Embryonic facial prominence (tissue), 1 donor: ENCODE measurements at regions not wholly inside any gene's neighbourhood (a gene's known extent, or its start where the extent isn't known, plus 50 kb on each side); places are given as distances from the start of the nearest gene placed in this dataset.
A peak's percentile ranks its signal among the peaks of the same experiment; 100 is the strongest.
"Not testable (repeated sequence)": the region's sequence is repeated elsewhere in the genome, so short reads cannot be mapped to it uniquely, and the experiment has no call there.

ENCODE experiments used
- DNase-seq: peaks from one replicate; pipeline ENCODE4 v3.0.0-alpha.2; 2016; ENCODE audit errors: extremely low spot score

DNA sequence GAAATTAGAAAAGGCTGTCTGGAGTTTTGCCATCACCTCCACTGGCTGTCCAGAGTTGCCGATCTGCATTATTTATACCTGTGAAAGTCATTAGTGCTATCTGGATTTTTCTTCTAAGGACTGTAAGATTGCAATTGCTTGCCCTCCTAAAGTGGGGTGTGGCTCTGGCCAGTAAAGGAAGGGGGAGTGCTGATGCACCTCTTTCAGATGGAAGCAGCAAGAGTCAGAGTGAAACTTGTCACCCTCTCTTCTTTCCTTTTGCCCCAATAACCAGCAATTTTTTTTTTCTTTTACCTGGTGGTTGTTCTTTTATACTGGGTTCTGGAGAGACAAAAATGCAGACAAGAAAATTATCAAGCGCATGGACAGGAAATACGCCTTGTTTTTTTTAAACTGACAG, 527.4 kb upstream of the NRP1 start:
- DNase-seq: no peak

- DNase-seq: no peak
Measured at GRCh38 chr10:33861016-33861704, 526.7 kb upstream of the NRP1 start.

- no peak for DNase-seq
Measured at GRCh38 chr10:33860552-33860951, 526.1 kb upstream of the NRP1 start.

DNA sequence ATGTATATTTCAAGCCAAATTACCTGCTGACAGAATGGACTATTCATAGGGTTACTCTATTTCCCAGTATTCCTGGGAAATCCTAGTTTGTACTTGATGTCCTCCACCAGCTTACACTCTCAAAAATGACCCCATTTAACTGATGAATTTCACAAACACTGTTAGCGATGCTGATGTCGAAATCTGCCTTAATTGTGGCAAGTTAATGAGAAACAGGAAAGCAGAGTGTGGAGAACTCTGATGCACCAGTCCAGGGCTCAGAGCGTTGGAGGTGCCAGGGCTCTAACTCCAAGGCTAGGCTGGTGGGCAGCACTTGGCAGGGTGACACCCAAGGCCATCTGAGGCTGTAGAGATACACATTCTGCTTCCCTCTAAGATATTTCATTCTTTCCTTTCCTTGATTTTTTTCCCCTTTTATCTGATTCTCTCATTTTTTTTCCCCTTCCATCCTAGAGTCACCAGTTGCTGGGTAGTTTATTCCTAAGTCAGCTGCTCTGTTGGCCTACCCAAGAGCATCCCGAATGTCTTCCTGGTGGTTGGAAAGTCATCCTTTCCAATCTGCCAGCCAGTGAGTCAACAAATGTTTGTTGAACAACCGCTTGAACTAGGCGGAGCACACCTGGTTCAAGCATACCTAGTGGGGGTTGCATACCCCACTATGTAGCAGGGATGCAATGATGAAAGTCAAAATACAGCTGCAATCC, 525.0 kb upstream of the NRP1 start:
- DNase-seq: no peak

- no peak for DNase-seq
Measured at GRCh38 chr10:33858326-33858725, 523.9 kb upstream of the NRP1 start.

- not testable (repeated sequence) for DNase-seq
Measured at GRCh38 chr10:33853221-33853620, 518.8 kb upstream of the NRP1 start.

GRCh38 chr10:33843379-33843778, 508.9 kb upstream of the NRP1 start:
- DNase-seq: no peak

GRCh38 chr10:33841678-33842077, 507.2 kb upstream of the NRP1 start:
- DNase-seq: no peak

- DNase-seq: no peak
Measured at GRCh38 chr10:33838731-33839130, 504.3 kb upstream of the NRP1 start.

- DNase-seq: no peak
Measured at GRCh38 chr10:33837736-33838135, 503.3 kb upstream of the NRP1 start.

DNA sequence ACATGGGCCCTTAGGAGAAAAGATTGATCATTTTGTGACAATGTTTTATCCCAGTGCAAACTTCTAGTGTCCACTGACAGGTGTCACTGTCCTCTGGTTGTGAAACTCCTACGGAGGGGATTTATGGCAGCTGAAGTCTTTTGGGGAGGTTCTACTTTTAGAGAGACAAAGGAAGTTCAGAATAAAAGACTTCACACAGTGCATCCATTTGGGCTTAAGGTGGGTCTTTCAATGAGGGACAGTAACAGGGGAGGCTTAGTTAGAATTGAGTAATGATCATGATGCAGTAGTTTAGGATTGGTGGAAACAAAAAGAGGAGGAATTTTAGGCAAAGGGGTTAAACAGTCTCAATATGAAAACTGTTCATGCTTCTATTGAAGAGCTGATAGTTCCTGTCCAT, 501.1 kb upstream of the NRP1 start:
- DNase-seq: no peak

- DNase-seq: no peak
Measured at GRCh38 chr10:33833566-33833965, 499.1 kb upstream of the NRP1 start.

DNA sequence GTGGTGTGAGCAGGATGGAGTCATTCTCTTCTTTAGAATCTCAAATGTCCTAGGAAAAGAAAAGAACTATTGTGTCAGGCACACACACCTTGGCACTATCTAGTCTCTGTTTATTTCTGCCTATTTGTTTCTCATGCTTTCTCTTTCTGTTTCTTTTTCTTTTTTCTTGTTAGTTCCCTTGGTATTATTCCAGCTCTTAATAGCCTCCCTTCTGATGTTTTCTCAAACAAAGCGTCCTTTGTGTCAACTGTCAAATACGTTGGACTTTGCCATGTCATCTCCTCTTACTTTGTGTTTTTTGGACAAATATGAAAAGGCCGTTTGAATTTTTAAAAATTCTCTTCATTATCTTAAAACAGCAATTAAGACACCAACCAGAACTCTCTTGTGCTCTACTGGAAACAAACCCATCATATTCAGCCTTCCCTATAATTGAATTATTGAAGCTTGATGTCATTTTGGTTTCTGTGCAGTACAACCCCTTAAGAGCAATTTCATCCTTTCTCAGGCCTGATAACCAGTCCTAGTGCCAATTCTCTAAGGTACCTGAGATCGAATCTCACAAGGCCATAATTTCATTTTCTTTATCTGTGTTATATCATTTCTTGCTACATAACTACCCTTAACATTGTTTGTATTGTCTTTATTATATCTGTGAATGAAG, 497.8 kb upstream of the NRP1 start:
- DNase-seq: no peak

GRCh38 chr10:33831591-33831990, 497.1 kb upstream of the NRP1 start:
- peak; percentile 13 for DNase-seq

DNA sequence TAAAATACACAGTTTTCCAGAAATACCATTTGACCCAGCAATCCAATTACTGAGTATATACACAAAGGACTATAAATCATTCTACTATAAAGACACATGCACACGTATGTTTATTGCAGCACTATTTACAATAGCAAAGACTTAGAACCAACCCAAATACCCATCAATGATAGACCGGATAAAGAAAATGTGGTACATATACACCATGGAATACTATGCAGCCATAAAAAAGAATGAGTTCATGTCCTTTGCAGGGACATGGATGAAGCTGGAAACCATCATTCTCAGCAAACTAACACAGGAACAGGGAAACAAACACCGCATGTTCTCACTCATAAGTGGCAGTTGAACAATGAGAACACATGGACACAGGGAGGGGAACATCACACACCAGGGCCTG, 495.4 kb upstream of the NRP1 start:
- DNase-seq: not testable (repeated sequence)

DNA sequence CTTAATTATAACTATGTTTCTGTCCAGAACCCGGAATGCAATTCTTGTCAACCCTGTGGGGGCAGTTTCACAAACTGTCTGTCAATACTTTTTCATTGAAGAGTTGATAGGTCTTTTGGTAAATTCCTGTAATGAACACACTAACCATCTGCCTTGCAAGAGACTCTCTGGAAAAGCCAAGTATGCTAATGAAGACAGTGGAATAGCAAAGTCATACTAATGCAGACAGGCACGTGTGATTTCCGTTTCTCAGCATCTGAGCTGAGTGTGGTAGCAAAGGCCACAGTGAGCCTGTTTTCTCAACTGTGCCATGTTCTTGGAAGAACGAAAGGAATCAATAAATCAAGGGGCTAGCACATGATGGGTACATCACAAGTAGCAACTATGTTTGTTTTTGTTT, 494.1 kb upstream of the NRP1 start:
- no peak for DNase-seq

- no peak for DNase-seq
Measured at GRCh38 chr10:33826186-33826585, 491.7 kb upstream of the NRP1 start.

DNA sequence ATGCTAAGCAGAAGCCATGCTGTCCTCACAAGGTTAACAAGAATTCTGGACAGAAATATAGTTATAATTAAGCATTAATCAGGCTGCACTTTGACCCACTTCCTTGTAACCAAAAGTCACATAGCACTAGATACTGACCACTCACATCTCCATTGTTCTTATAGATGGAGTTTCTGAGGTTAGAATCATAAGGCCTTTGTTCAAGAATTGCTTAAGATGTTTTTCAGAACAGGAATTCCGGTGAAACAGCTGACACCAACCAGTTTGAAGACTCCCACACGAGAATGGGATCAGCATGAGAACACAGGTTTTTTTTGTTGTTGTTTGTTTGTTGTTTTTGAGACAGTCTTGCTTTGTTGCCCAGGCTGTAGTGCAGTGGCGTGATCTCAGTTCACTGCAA, 488.3 kb upstream of the NRP1 start:
- DNase-seq: no peak

- DNase-seq: no peak
Measured at GRCh38 chr10:33820531-33820930, 486.1 kb upstream of the NRP1 start.

GRCh38 chr10:33819206-33819605, 484.7 kb upstream of the NRP1 start:
- DNase-seq: no peak

- DNase-seq: no peak
Measured at GRCh38 chr10:33818343-33818742, 483.9 kb upstream of the NRP1 start.

GRCh38 chr10:33817605-33818004, 483.1 kb upstream of the NRP1 start:
- DNase-seq: no peak

- DNase-seq: no peak
Measured at GRCh38 chr10:33815776-33816175, 481.3 kb upstream of the NRP1 start.
